RWPE2 (cell line): ENCODE measurements at regions not wholly inside any gene's neighbourhood (a gene's known extent, or its start where the extent isn't known, plus 50 kb on each side); places are given as distances from the start of the nearest gene placed in this dataset.

Experiments
- ATAC-seq: fragments of 200-7000 bp; cut with Tn5 transposase; 3 replicates; pipeline ENCODE4 v1.9.1; 2021; ENCODE audit warnings: low read depth
- DNase-seq: peaks from one replicate; pipeline ENCODE4 v3.0.0-alpha.2; 2020; ENCODE audit warnings: low spot score
- H3K27ac ChIP-seq: fragments of 450-650 bp; 2 replicates; pipeline ENCODE4 v1.5.1; 2017; ENCODE audit warnings: mild to moderate bottlenecking; ENCODE audit not compliant: poor library complexity, severe bottlenecking
- H3K27me3 ChIP-seq: fragments of 250-450 bp; sonication (Bioruptor Pico); 2 replicates; pipeline ENCODE4 v1.5.1; 2021; ENCODE audit warnings: mild to moderate bottlenecking, moderate library complexity; ENCODE audit not compliant: insufficient read depth, poor library complexity, severe bottlenecking
- H3K36me3 ChIP-seq: fragments of 250-450 bp; sonication (Bioruptor Pico); 2 replicates; pipeline ENCODE4 v1.5.1; 2020; ENCODE audit warnings: low read depth, mild to moderate bottlenecking, moderate library complexity
- H3K4me1 ChIP-seq: fragments of 250-450 bp; sonication (Bioruptor Pico); 2 replicates; pipeline ENCODE4 v1.5.1; 2021; ENCODE audit warnings: mild to moderate bottlenecking, moderate library complexity; ENCODE audit not compliant: insufficient read depth, poor library complexity, severe bottlenecking
- H3K4me3 ChIP-seq: fragments of 250-450 bp; sonication (Bioruptor Pico); 2 replicates; pipeline ENCODE4 v1.5.1; 2021; ENCODE audit warnings: mild to moderate bottlenecking, moderate library complexity; ENCODE audit not compliant: severe bottlenecking
- H3K9me3 ChIP-seq: fragments of 250-450 bp; sonication (Bioruptor Pico); 2 replicates; pipeline ENCODE4 v1.5.1; 2021; ENCODE audit warnings: mild to moderate bottlenecking, moderate library complexity; ENCODE audit not compliant: severe bottlenecking
- TF ChIP-seq, protein P1 (sequence below): fragments of 450-650 bp; IDR thresholded peaks from one replicate; pipeline ENCODE4 v1.5.1; 2017; ENCODE audit warnings: mild to moderate bottlenecking, moderate library complexity; ENCODE audit not compliant: poor library complexity, severe bottlenecking

DNA sequence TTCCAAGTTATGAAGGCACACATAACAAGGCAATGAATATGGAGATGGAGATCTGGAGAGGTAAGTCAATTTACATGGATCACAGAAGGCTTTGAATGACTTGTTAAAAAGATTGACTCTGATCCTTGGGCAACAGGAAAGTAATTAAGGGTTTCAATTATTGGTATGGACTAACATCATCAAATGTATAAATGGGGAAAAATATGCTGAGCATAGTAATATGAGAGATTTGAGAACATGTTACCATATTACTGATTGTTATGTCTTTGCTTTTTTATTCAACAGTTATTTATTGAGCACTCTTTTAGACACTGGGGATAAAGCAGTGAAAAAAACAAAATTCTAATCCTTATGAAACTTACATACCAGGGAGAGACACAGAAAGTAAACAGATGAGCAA is 238.5 kb upstream of the ROBO1 start:
- Histone ChIP-seq H3K27ac (no peak overlapping the region), H3K27me3 (no peaks in the 10 kb centered on the region), H3K4me1 (no peaks in the 10 kb centered on the region), H3K4me3 (no peak overlapping the region), H3K36me3 (no peaks in the 10 kb centered on the region), H3K9me3 (no peaks in the 10 kb centered on the region)
- DNase-seq (no peak), ATAC-seq (no peak)
- TF ChIP-seq, protein P1, sequence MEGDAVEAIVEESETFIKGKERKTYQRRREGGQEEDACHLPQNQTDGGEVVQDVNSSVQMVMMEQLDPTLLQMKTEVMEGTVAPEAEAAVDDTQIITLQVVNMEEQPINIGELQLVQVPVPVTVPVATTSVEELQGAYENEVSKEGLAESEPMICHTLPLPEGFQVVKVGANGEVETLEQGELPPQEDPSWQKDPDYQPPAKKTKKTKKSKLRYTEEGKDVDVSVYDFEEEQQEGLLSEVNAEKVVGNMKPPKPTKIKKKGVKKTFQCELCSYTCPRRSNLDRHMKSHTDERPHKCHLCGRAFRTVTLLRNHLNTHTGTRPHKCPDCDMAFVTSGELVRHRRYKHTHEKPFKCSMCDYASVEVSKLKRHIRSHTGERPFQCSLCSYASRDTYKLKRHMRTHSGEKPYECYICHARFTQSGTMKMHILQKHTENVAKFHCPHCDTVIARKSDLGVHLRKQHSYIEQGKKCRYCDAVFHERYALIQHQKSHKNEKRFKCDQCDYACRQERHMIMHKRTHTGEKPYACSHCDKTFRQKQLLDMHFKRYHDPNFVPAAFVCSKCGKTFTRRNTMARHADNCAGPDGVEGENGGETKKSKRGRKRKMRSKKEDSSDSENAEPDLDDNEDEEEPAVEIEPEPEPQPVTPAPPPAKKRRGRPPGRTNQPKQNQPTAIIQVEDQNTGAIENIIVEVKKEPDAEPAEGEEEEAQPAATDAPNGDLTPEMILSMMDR: no peak

DNA sequence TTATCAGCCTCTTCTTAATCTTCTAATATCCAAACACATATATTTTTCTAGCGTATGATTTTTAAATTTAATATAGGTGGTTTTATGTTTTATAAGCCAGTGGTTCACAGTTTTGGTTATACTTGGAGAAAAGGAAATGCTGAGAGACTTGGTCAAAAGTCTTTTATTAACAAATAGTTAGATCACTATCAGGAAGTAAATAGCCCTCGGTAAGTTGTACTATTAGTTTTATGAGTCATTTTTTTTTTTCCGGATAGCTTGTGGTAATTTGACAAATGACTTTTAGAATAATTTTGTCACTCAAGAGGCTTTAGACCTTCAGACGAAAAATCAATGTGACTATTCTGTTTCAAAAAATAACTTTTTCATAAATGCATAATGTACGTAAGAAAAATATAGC is 232.2 kb upstream of the ROBO1 start:
- ATAC-seq (peak; percentile 46; the same call in 1 of the 3 replicates), DNase-seq (no peak)
- H3K27ac ChIP-seq: no peak overlapping the region
- TF ChIP-seq, protein P1: no peak
- peaks cover 9% of the 10 kb centered on the region for H3K4me1 ChIP-seq
- H3K36me3 ChIP-seq: no peaks in the 10 kb centered on the region
- H3K4me3 ChIP-seq: no peak overlapping the region
- H3K9me3 ChIP-seq: no peaks in the 10 kb centered on the region
- no peaks in the 10 kb centered on the region for H3K27me3 ChIP-seq

DNA sequence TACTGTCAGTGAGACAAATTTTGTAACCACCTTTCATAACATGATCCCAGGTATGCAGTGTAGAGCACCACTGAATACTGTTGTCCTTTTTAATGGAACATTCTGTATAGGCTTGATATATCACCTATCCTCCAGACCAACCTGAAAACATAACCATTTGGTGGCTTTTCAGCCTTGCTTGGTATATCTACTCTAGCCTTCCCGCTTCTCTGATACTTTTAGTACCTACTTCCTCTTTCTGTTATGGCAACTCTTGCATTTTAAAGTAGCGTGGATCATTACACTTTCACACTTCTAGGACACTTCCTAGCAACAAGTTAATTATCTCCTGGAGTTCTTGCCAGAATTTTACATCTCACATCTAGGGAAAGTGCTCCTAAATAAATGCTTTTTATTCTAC is 226.6 kb upstream of the ROBO1 start:
- DNase-seq (no peak), ATAC-seq (no peak)
- no peak overlapping the region for H3K4me3 ChIP-seq
- H3K9me3 ChIP-seq: no peaks in the 10 kb centered on the region
- no peak overlapping the region for H3K27ac ChIP-seq
- H3K4me1 ChIP-seq: no peaks in the 10 kb centered on the region
- no peaks in the 10 kb centered on the region for H3K36me3 ChIP-seq
- TF ChIP-seq, protein P1: no peak
- no peaks in the 10 kb centered on the region for H3K27me3 ChIP-seq

DNA sequence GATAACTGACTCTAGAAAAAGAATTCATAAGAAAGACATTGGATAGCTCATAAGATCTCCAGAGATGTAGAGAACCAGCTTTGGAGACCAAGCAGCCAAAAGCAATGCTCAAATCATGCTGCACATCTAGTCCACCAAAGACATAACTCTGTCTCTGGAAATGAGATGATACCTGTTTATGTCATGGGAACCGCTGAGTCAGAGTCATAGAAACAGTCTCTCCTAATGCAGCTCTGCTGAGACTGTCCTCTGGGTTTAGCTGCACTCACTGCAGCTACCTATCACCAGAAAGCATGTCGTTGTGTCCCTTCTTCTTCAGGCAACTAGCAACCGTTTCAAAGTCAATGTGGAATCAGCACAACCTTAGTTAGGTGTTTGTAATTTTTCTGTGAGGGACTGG is 218.5 kb upstream of the ROBO1 start:
- no peaks in the 10 kb centered on the region for H3K36me3 ChIP-seq
- H3K9me3 ChIP-seq: no peaks in the 10 kb centered on the region
- H3K4me1 ChIP-seq: no peaks in the 10 kb centered on the region
- ATAC-seq: no peak
- no peaks in the 10 kb centered on the region for H3K27me3 ChIP-seq
- TF ChIP-seq, protein P1: no peak
- no peak overlapping the region for H3K27ac ChIP-seq
- DNase-seq: no peak
- no peak overlapping the region for H3K4me3 ChIP-seq

DNA sequence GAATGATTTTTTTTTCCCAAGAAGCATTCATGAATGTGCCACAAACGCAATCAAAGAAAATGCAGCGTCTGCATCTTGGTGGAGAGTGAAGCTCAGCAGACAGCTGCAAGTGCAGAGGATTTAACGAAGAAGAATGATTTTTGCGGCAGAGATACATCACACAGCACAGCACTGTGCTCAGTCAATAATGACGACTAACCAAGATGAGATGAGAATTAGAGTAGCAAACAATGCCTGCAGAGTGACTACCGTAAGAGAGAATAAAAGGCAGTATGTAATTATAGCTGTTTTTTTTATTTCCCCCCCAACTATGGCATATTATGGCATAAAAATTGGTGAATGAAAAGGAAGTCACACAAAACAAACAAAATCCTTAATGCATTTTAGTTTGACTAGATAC is 218.0 kb upstream of the ROBO1 start:
- Histone ChIP-seq H3K27ac (no peak overlapping the region), H3K36me3 (no peaks in the 10 kb centered on the region), H3K4me1 (no peaks in the 10 kb centered on the region), H3K9me3 (no peaks in the 10 kb centered on the region), H3K4me3 (no peak overlapping the region), H3K27me3 (no peaks in the 10 kb centered on the region)
- ATAC-seq (no peak), DNase-seq (no peak)
- TF ChIP-seq, protein P1: no peak
